ENCODE measurements at regions not wholly inside any gene's neighbourhood (a gene's known extent, or its start where the extent isn't known, plus 50 kb on each side); places are given as distances from the start of the nearest gene placed in this dataset.
"Not testable (repeated sequence)": the region's sequence is repeated elsewhere in the genome, so short reads cannot be mapped to it uniquely, and the experiment has no call there.

- not testable (repeated sequence) for H3K27ac ChIP-seq (ENCODE audit: insufficient read depth, low read length, poor library complexity, severe bottlenecking); H3K4me3 ChIP-seq (ENCODE audit: insufficient read depth, low read depth, low read length, poor library complexity, severe bottlenecking); H3K9me3 ChIP-seq (ENCODE audit: control insufficient read depth, low read length); H3K36me3 ChIP-seq (ENCODE audit: control insufficient read depth, insufficient read depth, low read length); H3K4me1 ChIP-seq (ENCODE audit: control insufficient read depth, insufficient read depth, low read length, poor library complexity, severe bottlenecking); DNase-seq; H3K27me3 ChIP-seq (replicated peaks; ENCODE audit: control insufficient read depth, insufficient read depth, low read length, poor library complexity, severe bottlenecking)
Observed at GRCh38 chr1:148248798-148249197, 96.7 kb upstream of the NBPF11 start.

GRCh38 chr1:148246258-148246861 lies 94.3 kb upstream of the NBPF11 start:
- not testable (repeated sequence) for H3K36me3 ChIP-seq (ENCODE audit: control insufficient read depth, insufficient read depth, low read length); H3K4me3 ChIP-seq (ENCODE audit: insufficient read depth, low read depth, low read length, poor library complexity, severe bottlenecking); DNase-seq; H3K4me1 ChIP-seq (ENCODE audit: control insufficient read depth, insufficient read depth, low read length, poor library complexity, severe bottlenecking); H3K27me3 ChIP-seq (replicated peaks; ENCODE audit: control insufficient read depth, insufficient read depth, low read length, poor library complexity, severe bottlenecking); H3K27ac ChIP-seq (ENCODE audit: insufficient read depth, low read length, poor library complexity, severe bottlenecking); H3K9me3 ChIP-seq (ENCODE audit: control insufficient read depth, low read length)

GRCh38 chr1:148245843-148246242 lies 93.8 kb upstream of the NBPF11 start:
- not testable (repeated sequence) for H3K4me3 ChIP-seq (ENCODE audit: insufficient read depth, low read depth, low read length, poor library complexity, severe bottlenecking); DNase-seq; H3K4me1 ChIP-seq (ENCODE audit: control insufficient read depth, insufficient read depth, low read length, poor library complexity, severe bottlenecking); H3K36me3 ChIP-seq (ENCODE audit: control insufficient read depth, insufficient read depth, low read length); H3K27ac ChIP-seq (ENCODE audit: insufficient read depth, low read length, poor library complexity, severe bottlenecking); H3K9me3 ChIP-seq (ENCODE audit: control insufficient read depth, low read length); H3K27me3 ChIP-seq (replicated peaks; ENCODE audit: control insufficient read depth, insufficient read depth, low read length, poor library complexity, severe bottlenecking)

- H3K27me3 ChIP-seq (replicated peaks; ENCODE audit: control insufficient read depth, insufficient read depth, low read length, poor library complexity, severe bottlenecking); H3K36me3 ChIP-seq (ENCODE audit: control insufficient read depth, insufficient read depth, low read length); H3K27ac ChIP-seq (ENCODE audit: insufficient read depth, low read length, poor library complexity, severe bottlenecking); H3K4me1 ChIP-seq (ENCODE audit: control insufficient read depth, insufficient read depth, low read length, poor library complexity, severe bottlenecking); H3K9me3 ChIP-seq (ENCODE audit: control insufficient read depth, low read length); H3K4me3 ChIP-seq (ENCODE audit: insufficient read depth, low read depth, low read length, poor library complexity, severe bottlenecking); DNase-seq: not testable (repeated sequence)
Observed at GRCh38 chr1:148245443-148245842, 93.4 kb upstream of the NBPF11 start.

GRCh38 chr1:148233250-148233649 lies 81.2 kb upstream of the NBPF11 start:
- H3K36me3 ChIP-seq (ENCODE audit: control insufficient read depth, insufficient read depth, low read length); H3K4me1 ChIP-seq (ENCODE audit: control insufficient read depth, insufficient read depth, low read length, poor library complexity, severe bottlenecking); H3K27me3 ChIP-seq (replicated peaks; ENCODE audit: control insufficient read depth, insufficient read depth, low read length, poor library complexity, severe bottlenecking); H3K27ac ChIP-seq (ENCODE audit: insufficient read depth, low read length, poor library complexity, severe bottlenecking); H3K9me3 ChIP-seq (ENCODE audit: control insufficient read depth, low read length); DNase-seq; H3K4me3 ChIP-seq (ENCODE audit: insufficient read depth, low read depth, low read length, poor library complexity, severe bottlenecking): not testable (repeated sequence)

- not testable (repeated sequence) for H3K9me3 ChIP-seq (ENCODE audit: control insufficient read depth, low read length); H3K27ac ChIP-seq (ENCODE audit: insufficient read depth, low read length, poor library complexity, severe bottlenecking); DNase-seq; H3K4me3 ChIP-seq (ENCODE audit: insufficient read depth, low read depth, low read length, poor library complexity, severe bottlenecking); H3K36me3 ChIP-seq (ENCODE audit: control insufficient read depth, insufficient read depth, low read length); H3K27me3 ChIP-seq (replicated peaks; ENCODE audit: control insufficient read depth, insufficient read depth, low read length, poor library complexity, severe bottlenecking); H3K4me1 ChIP-seq (ENCODE audit: control insufficient read depth, insufficient read depth, low read length, poor library complexity, severe bottlenecking)
Observed at GRCh38 chr1:148228846-148229245, 76.8 kb upstream of the NBPF11 start.

GRCh38 chr1:148222399-148223159 lies 70.5 kb upstream of the NBPF11 start:
- H3K36me3 ChIP-seq (ENCODE audit: control insufficient read depth, insufficient read depth, low read length); H3K27ac ChIP-seq (ENCODE audit: insufficient read depth, low read length, poor library complexity, severe bottlenecking); H3K27me3 ChIP-seq (replicated peaks; ENCODE audit: control insufficient read depth, insufficient read depth, low read length, poor library complexity, severe bottlenecking); H3K9me3 ChIP-seq (ENCODE audit: control insufficient read depth, low read length); H3K4me3 ChIP-seq (ENCODE audit: insufficient read depth, low read depth, low read length, poor library complexity, severe bottlenecking); DNase-seq; H3K4me1 ChIP-seq (ENCODE audit: control insufficient read depth, insufficient read depth, low read length, poor library complexity, severe bottlenecking): not testable (repeated sequence)

- not testable (repeated sequence) for H3K4me1 ChIP-seq (ENCODE audit: control insufficient read depth, insufficient read depth, low read length, poor library complexity, severe bottlenecking); H3K27ac ChIP-seq (ENCODE audit: insufficient read depth, low read length, poor library complexity, severe bottlenecking); H3K9me3 ChIP-seq (ENCODE audit: control insufficient read depth, low read length); H3K36me3 ChIP-seq (ENCODE audit: control insufficient read depth, insufficient read depth, low read length); H3K27me3 ChIP-seq (replicated peaks; ENCODE audit: control insufficient read depth, insufficient read depth, low read length, poor library complexity, severe bottlenecking); DNase-seq; H3K4me3 ChIP-seq (ENCODE audit: insufficient read depth, low read depth, low read length, poor library complexity, severe bottlenecking)
Observed at GRCh38 chr1:148221593-148221992, 69.5 kb upstream of the NBPF11 start.

- not testable (repeated sequence) for H3K4me3 ChIP-seq (ENCODE audit: insufficient read depth, low read depth, low read length, poor library complexity, severe bottlenecking); H3K4me1 ChIP-seq (ENCODE audit: control insufficient read depth, insufficient read depth, low read length, poor library complexity, severe bottlenecking); H3K27me3 ChIP-seq (replicated peaks; ENCODE audit: control insufficient read depth, insufficient read depth, low read length, poor library complexity, severe bottlenecking); H3K36me3 ChIP-seq (ENCODE audit: control insufficient read depth, insufficient read depth, low read length); H3K9me3 ChIP-seq (ENCODE audit: control insufficient read depth, low read length); H3K27ac ChIP-seq (ENCODE audit: insufficient read depth, low read length, poor library complexity, severe bottlenecking); DNase-seq
Observed at GRCh38 chr1:148219229-148219628, 67.1 kb upstream of the NBPF11 start.

- not testable (repeated sequence) for H3K9me3 ChIP-seq (ENCODE audit: control insufficient read depth, low read length); DNase-seq; H3K27ac ChIP-seq (ENCODE audit: insufficient read depth, low read length, poor library complexity, severe bottlenecking); H3K36me3 ChIP-seq (ENCODE audit: control insufficient read depth, insufficient read depth, low read length); H3K27me3 ChIP-seq (replicated peaks; ENCODE audit: control insufficient read depth, insufficient read depth, low read length, poor library complexity, severe bottlenecking); H3K4me1 ChIP-seq (ENCODE audit: control insufficient read depth, insufficient read depth, low read length, poor library complexity, severe bottlenecking); H3K4me3 ChIP-seq (ENCODE audit: insufficient read depth, low read depth, low read length, poor library complexity, severe bottlenecking)
Observed at GRCh38 chr1:148211191-148211590, 59.1 kb upstream of the NBPF11 start.

Data from effector memory CD4-positive, alpha-beta T cell (primary cell).